Colonic mucosa (tissue), 4 donors: ENCODE measurements at regions not wholly inside any gene's neighbourhood (a gene's known extent, or its start where the extent isn't known, plus 50 kb on each side); places are given as distances from the start of the nearest gene placed in this dataset.
"Not testable (repeated sequence)": the region's sequence is repeated elsewhere in the genome, so short reads cannot be mapped to it uniquely, and the experiment has no call there.

Source experiments
- DNase-seq: peaks from one replicate; pipeline ENCODE4 v3.0.0-alpha.2; 2020
- H3K27ac ChIP-seq: fragments of 200-600 bp; one replicate; pipeline ENCODE4 v1.8.0; 2021
- H3K27me3 ChIP-seq: fragments of 200-600 bp; one replicate; pipeline ENCODE4 v1.8.0; 2021
- H3K36me3 ChIP-seq: fragments of 200-600 bp; one replicate; pipeline ENCODE4 v1.8.0; 2021
- H3K4me1 ChIP-seq: fragments of 200-600 bp; one replicate; pipeline ENCODE4 v1.8.0; 2021; ENCODE audit warnings: mild to moderate bottlenecking
- H3K4me3 ChIP-seq: fragments of 200-600 bp; one replicate; pipeline ENCODE4 v1.8.0; 2021
- H3K9ac ChIP-seq, 2 donors: one replicate each; pipeline ENCODE4 v1.7.0; 2013; ENCODE audit warnings: control low read depth in 2 of 2, low read depth in 2 of 2, low read length in 2 of 2
- H3K9me3 ChIP-seq: fragments of 200-600 bp; one replicate; pipeline ENCODE4 v1.8.0; 2021
- CTCF ChIP-seq: fragments of 200-600 bp; IDR thresholded peaks from one replicate; pipeline ENCODE4 v1.8.0; 2022; ENCODE audit warnings: antibody characterized with exemption, mild to moderate bottlenecking
- intact Hi-C: fragments of 100-400 bp; cut with DNase I; formaldehyde crosslinking; loops from one replicate; pipeline ENCODE4 v1.14.1; 2022
- donor health status: healthy.
- donor health status: DM: no; HTN: no; CAD: no.
- donor health status: DM: no; HTN: no; CAD: no.

GRCh38 chr20:51931371-51931781 is 129.1 kb upstream of the SALL4 start:
- H3K4me1 ChIP-seq: no peaks in the 10 kb centered on the region
- no peaks in the 10 kb centered on the region for H3K36me3 ChIP-seq
- no peak overlapping the region for H3K27ac ChIP-seq
- H3K4me3 ChIP-seq: no peak overlapping the region
- intact Hi-C loops: no loop called here
- H3K9ac ChIP-seq: no peak overlapping the region
- TF ChIP-seq CTCF: no peak
- no peaks in the 10 kb centered on the region for H3K9me3 ChIP-seq
- H3K27me3 ChIP-seq: no peaks in the 10 kb centered on the region
- no peak for DNase-seq

- Histone ChIP-seq H3K36me3 (no peaks in the 10 kb centered on the region), H3K27ac (no peak overlapping the region), H3K9me3 (no peaks in the 10 kb centered on the region), H3K9ac (no peak overlapping the region), H3K4me1 (no peaks in the 10 kb centered on the region), H3K27me3 (no peaks in the 10 kb centered on the region), H3K4me3 (no peak overlapping the region)
- no peak for TF ChIP-seq CTCF
- intact Hi-C loops: no loop called here
- DNase-seq: no peak
Observed at GRCh38 chr20:51930775-51931174, 128.5 kb upstream of the SALL4 start.

GRCh38 chr20:51928931-51929330 is 126.6 kb upstream of the SALL4 start:
- Histone ChIP-seq H3K36me3 (no peaks in the 10 kb centered on the region), H3K9me3 (no peaks in the 10 kb centered on the region), H3K27ac (no peak overlapping the region), H3K4me3 (no peak overlapping the region), H3K4me1 (no peaks in the 10 kb centered on the region), H3K27me3 (no peaks in the 10 kb centered on the region), H3K9ac (no peak overlapping the region)
- no peak for DNase-seq
- TF ChIP-seq CTCF: no peak
- intact Hi-C loops: no loop called here

GRCh38 chr20:51927970-51928369 is 125.6 kb upstream of the SALL4 start:
- H3K9me3 ChIP-seq, intact Hi-C loops, H3K4me3 ChIP-seq, H3K27me3 ChIP-seq, H3K9ac ChIP-seq, DNase-seq, H3K36me3 ChIP-seq, H3K27ac ChIP-seq, H3K4me1 ChIP-seq: not testable (repeated sequence)

- Histone ChIP-seq H3K9me3 (no peaks in the 10 kb centered on the region), H3K27ac (no peak overlapping the region), H3K4me1 (no peaks in the 10 kb centered on the region), H3K27me3 (no peaks in the 10 kb centered on the region), H3K36me3 (no peaks in the 10 kb centered on the region), H3K9ac (no peak overlapping the region), H3K4me3 (no peak overlapping the region)
- intact Hi-C loops: no loop called here
- TF ChIP-seq CTCF: no peak
- no peak for DNase-seq
Observed at GRCh38 chr20:51926670-51927305, 124.5 kb upstream of the SALL4 start.

GRCh38 chr20:51924509-51924908 is 122.2 kb upstream of the SALL4 start:
- intact Hi-C loops: no loop called here
- Histone ChIP-seq H3K4me1 (no peaks in the 10 kb centered on the region), H3K9me3 (no peaks in the 10 kb centered on the region), H3K27me3 (no peaks in the 10 kb centered on the region), H3K9ac (no peak overlapping the region), H3K4me3 (no peak overlapping the region), H3K36me3 (no peaks in the 10 kb centered on the region), H3K27ac (no peak overlapping the region)
- no peak for TF ChIP-seq CTCF
- no peak for DNase-seq
